Neural cell (in vitro differentiated cells): ENCODE measurements at regions not wholly inside any gene's neighbourhood (a gene's known extent, or its start where the extent isn't known, plus 50 kb on each side); places are given as distances from the start of the nearest gene placed in this dataset.

Experiments
- H2AFZ ChIP-seq: fragments of 200-600, 300-800 bp; sonication (generic), shearing (Covaris generic); 2 replicates; pipeline ENCODE4 v1.6.0; 2014; ENCODE audit warnings: low read depth, mild to moderate bottlenecking, antibody characterized with exemption, low read length, moderate library complexity
- H3F3A ChIP-seq: fragments of 200-600 bp; shearing (Covaris generic); 2 replicates; pipeline ENCODE4 v1.6.1; 2016; ENCODE audit warnings: mild to moderate bottlenecking, moderate library complexity, mixed read lengths, antibody characterized with exemption, low read length; ENCODE audit not compliant: insufficient read depth, poor library complexity, severe bottlenecking
- H3K27ac ChIP-seq: fragments of 200-600, 300-800 bp; sonication (generic), shearing (Covaris generic); 2 replicates; pipeline ENCODE4 v1.5.1; 2014; ENCODE audit warnings: mild to moderate bottlenecking, low read length, moderate library complexity
- H3K27me3 ChIP-seq: fragments of 300-800, 200-600 bp; sonication (generic), shearing (Covaris generic); 2 replicates; pipeline ENCODE4 v1.6.0; 2014; ENCODE audit warnings: mild to moderate bottlenecking, low read depth, low read length, moderate library complexity; ENCODE audit not compliant: insufficient read depth
- H3K36me3 ChIP-seq: fragments of 300-800, 200-600 bp; sonication (generic), shearing (Covaris generic); 2 replicates; pipeline ENCODE4 v1.5.1; 2014; ENCODE audit warnings: mild to moderate bottlenecking, antibody characterized with exemption, low read length, moderate library complexity; ENCODE audit not compliant: insufficient read depth
- H3K4me2 ChIP-seq: fragments of 300-800, 200-600 bp; sonication (generic), shearing (Covaris generic); 2 replicates; pipeline ENCODE4 v1.6.0; 2014; ENCODE audit warnings: mild to moderate bottlenecking, low read length
- H3K4me3 ChIP-seq: fragments of 300-800, 200-600 bp; sonication (generic), shearing (Covaris generic); 2 replicates; pipeline ENCODE4 v1.5.1; 2014; ENCODE audit warnings: mild to moderate bottlenecking, low read length, moderate library complexity
- H3K79me2 ChIP-seq: fragments of 200-600 bp; shearing (Covaris generic); replicated peaks from 2 replicates; pipeline ENCODE4 v1.6.0; 2014; ENCODE audit warnings: mild to moderate bottlenecking, low read length, moderate library complexity; ENCODE audit not compliant: insufficient read depth
- H3K9ac ChIP-seq: fragments of 300-800, 200-600 bp; sonication (generic), shearing (Covaris generic); 2 replicates; pipeline ENCODE4 v1.6.1; 2016; ENCODE audit warnings: mild to moderate bottlenecking, low read length, mixed read lengths
- H3K9me2 ChIP-seq: fragments of 200-600 bp; shearing (Covaris generic); 2 replicates; pipeline ENCODE4 v1.6.1; 2016; ENCODE audit warnings: mild to moderate bottlenecking, low read length, mixed read lengths; ENCODE audit not compliant: insufficient read depth
- H3K9me3 ChIP-seq: fragments of 200-600, 300-800 bp; sonication (generic), shearing (Covaris generic); 2 replicates; pipeline ENCODE4 v1.6.1; 2016; ENCODE audit warnings: mild to moderate bottlenecking, mixed run types, low read length, moderate library complexity, mixed read lengths
- H4K20me1 ChIP-seq: fragments of 200-600 bp; shearing (Covaris generic); 2 replicates; pipeline ENCODE4 v1.6.1; 2016; ENCODE audit warnings: mild to moderate bottlenecking, mixed run types; ENCODE audit not compliant: insufficient read depth
- EP300 ChIP-seq: fragments of 450-650 bp; conservative IDR thresholded peaks from 2 replicates; pipeline ENCODE4 v1.6.1; 2014; ENCODE audit warnings: antibody characterized with exemption, mild to moderate bottlenecking, moderate library complexity; ENCODE audit not compliant: poor library complexity, severe bottlenecking
- EZH2 ChIP-seq: fragments of 200-600, 300-800 bp; shearing (Covaris generic), sonication (generic); IDR thresholded peaks from 2 replicates; pipeline ENCODE4 v1.6.1; 2014; ENCODE audit warnings: antibody characterized with exemption, low read length, borderline replicate concordance, mild to moderate bottlenecking; ENCODE audit not compliant: insufficient read depth, poor library complexity, severe bottlenecking
- MXI1 ChIP-seq: fragments of 450-650 bp; conservative IDR thresholded peaks from 2 replicates; pipeline ENCODE4 v1.6.1; 2014; ENCODE audit warnings: antibody characterized with exemption, mild to moderate bottlenecking; ENCODE audit not compliant: poor library complexity, severe bottlenecking
- POLR2AphosphoS5 ChIP-seq: IDR thresholded peaks from 2 replicates; pipeline ENCODE4 v1.6.1; 2012
- RAD21 ChIP-seq: fragments of 450-650 bp; conservative IDR thresholded peaks from 2 replicates; pipeline ENCODE4 v1.6.1; 2014; ENCODE audit warnings: antibody characterized with exemption, mild to moderate bottlenecking, moderate library complexity
- SMC3 ChIP-seq: fragments of 450-650 bp; conservative IDR thresholded peaks from 2 replicates; pipeline ENCODE4 v1.6.1; 2014; ENCODE audit warnings: antibody characterized with exemption, mild to moderate bottlenecking, moderate library complexity; ENCODE audit not compliant: poor library complexity
- TAF1 ChIP-seq: IDR thresholded peaks from 2 replicates; pipeline ENCODE4 v1.6.1; 2012; ENCODE audit warnings: low read depth
- TF ChIP-seq, protein P1 (sequence below): fragments of 450-650 bp; IDR thresholded peaks from 2 replicates; pipeline ENCODE4 v1.5.1; 2014; ENCODE audit warnings: antibody characterized with exemption, mild to moderate bottlenecking, moderate library complexity; ENCODE audit not compliant: poor library complexity, severe bottlenecking
- TF ChIP-seq, protein P2 (sequence below): IDR thresholded peaks from 2 replicates; pipeline ENCODE4 v1.6.1; 2012; ENCODE audit warnings: borderline replicate concordance

DNA sequence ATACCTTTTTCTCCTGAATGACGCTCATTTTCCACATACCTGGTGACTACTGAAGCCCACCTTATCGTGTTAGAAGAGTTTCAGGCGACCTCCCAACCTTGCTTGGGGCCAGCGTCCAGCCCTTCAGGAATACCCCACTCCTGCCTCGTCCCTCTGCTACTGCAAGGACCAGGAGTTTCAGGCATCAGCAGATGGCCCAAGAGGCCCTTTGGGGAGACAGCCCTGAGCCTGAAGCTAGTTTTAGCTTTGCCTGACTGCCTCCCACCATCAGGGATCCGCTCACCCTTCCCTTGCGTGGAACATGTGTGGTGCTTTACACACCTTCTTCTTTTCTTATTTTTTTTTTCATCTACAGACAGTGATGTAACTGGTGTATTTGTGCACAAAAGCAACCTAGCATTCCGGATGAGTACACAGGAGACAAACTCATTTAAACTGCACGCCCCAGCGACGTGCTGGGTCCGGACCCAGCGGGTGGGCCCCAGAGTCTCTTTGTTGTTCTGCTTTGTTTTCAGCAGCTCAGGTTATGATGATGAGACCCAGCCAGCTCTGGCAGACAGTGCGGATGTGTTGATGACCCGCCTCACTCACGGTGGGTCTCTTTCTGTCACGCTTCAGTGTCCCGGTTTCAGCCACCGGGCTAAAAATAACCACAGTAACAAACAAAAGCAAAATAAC, 242.4 kb downstream of the C16orf95 start:
- TF ChIP-seq EZH2 (no peak), RAD21 (no peak), SMC3 (no peak), POLR2AphosphoS5 (no peak), EP300 (no peak)
- TF ChIP-seq, protein P1, sequence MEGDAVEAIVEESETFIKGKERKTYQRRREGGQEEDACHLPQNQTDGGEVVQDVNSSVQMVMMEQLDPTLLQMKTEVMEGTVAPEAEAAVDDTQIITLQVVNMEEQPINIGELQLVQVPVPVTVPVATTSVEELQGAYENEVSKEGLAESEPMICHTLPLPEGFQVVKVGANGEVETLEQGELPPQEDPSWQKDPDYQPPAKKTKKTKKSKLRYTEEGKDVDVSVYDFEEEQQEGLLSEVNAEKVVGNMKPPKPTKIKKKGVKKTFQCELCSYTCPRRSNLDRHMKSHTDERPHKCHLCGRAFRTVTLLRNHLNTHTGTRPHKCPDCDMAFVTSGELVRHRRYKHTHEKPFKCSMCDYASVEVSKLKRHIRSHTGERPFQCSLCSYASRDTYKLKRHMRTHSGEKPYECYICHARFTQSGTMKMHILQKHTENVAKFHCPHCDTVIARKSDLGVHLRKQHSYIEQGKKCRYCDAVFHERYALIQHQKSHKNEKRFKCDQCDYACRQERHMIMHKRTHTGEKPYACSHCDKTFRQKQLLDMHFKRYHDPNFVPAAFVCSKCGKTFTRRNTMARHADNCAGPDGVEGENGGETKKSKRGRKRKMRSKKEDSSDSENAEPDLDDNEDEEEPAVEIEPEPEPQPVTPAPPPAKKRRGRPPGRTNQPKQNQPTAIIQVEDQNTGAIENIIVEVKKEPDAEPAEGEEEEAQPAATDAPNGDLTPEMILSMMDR, result no peak
- TF ChIP-seq, protein P2, sequence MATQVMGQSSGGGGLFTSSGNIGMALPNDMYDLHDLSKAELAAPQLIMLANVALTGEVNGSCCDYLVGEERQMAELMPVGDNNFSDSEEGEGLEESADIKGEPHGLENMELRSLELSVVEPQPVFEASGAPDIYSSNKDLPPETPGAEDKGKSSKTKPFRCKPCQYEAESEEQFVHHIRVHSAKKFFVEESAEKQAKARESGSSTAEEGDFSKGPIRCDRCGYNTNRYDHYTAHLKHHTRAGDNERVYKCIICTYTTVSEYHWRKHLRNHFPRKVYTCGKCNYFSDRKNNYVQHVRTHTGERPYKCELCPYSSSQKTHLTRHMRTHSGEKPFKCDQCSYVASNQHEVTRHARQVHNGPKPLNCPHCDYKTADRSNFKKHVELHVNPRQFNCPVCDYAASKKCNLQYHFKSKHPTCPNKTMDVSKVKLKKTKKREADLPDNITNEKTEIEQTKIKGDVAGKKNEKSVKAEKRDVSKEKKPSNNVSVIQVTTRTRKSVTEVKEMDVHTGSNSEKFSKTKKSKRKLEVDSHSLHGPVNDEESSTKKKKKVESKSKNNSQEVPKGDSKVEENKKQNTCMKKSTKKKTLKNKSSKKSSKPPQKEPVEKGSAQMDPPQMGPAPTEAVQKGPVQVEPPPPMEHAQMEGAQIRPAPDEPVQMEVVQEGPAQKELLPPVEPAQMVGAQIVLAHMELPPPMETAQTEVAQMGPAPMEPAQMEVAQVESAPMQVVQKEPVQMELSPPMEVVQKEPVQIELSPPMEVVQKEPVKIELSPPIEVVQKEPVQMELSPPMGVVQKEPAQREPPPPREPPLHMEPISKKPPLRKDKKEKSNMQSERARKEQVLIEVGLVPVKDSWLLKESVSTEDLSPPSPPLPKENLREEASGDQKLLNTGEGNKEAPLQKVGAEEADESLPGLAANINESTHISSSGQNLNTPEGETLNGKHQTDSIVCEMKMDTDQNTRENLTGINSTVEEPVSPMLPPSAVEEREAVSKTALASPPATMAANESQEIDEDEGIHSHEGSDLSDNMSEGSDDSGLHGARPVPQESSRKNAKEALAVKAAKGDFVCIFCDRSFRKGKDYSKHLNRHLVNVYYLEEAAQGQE, result no peak
- Histone ChIP-seq H3K9me3 (no peaks in the 10 kb centered on the region), H3K9me2 (no peaks in the 10 kb centered on the region), H3K36me3 (no peaks in the 10 kb centered on the region), H3K9ac (no peak overlapping the region), H3K79me2 (no peaks in the 10 kb centered on the region), H4K20me1 (no peaks in the 10 kb centered on the region), H3K4me2 (no peak overlapping the region), H3F3A (no peaks in the 10 kb centered on the region), H3K27me3 (no peaks in the 10 kb centered on the region), H3K27ac (no peak overlapping the region), H2AFZ (no peak overlapping the region), H3K4me3 (no peak overlapping the region)

DNA sequence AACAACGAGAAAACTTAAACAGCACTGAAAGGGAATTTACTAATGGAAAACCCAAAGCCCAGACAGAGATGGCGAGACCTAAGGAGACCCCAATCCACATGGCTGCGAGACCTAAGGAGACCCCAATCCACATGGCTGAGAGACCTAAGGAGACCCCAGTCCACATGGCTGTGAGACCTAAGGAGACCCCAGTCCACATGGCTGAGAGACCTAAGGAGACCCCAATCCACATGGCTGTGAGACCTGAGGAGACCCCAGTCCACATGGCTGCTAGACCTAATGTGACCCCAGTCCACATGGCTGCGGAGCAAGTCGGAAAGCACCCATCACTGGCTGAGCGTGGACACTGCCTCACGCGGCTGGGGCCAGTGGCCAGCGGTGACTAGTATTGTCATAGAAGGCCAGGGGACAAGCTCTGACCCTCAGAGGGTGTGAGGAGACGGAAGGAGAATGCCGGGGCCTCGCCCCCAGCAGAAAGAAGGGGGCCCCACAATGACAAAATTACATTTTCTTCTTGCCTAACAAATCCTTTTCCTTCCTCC, 241.8 kb downstream of the C16orf95 start:
- no peak overlapping the region for H3K9ac ChIP-seq
- no peak overlapping the region for H3K4me2 ChIP-seq
- no peak overlapping the region for H3K4me3 ChIP-seq
- no peak for TF ChIP-seq MXI1
- TF ChIP-seq RAD21, result no peak
- TF ChIP-seq TAF1, result no peak
- TF ChIP-seq, protein P1, result no peak
- TF ChIP-seq, protein P2, result no peak
- no peak for TF ChIP-seq POLR2AphosphoS5
- TF ChIP-seq SMC3, result no peak
- TF ChIP-seq EZH2, result no peak
- no peak for TF ChIP-seq EP300
- H2AFZ ChIP-seq, result no peak overlapping the region
- no peaks in the 10 kb centered on the region for H4K20me1 ChIP-seq
- no peaks in the 10 kb centered on the region for H3K79me2 ChIP-seq
- H3K27me3 ChIP-seq, result no peaks in the 10 kb centered on the region
- H3K9me2 ChIP-seq, result no peaks in the 10 kb centered on the region
- no peaks in the 10 kb centered on the region for H3K36me3 ChIP-seq
- no peaks in the 10 kb centered on the region for H3F3A ChIP-seq
- H3K9me3 ChIP-seq, result no peaks in the 10 kb centered on the region
- no peak overlapping the region for H3K27ac ChIP-seq
